GM19025 (cell line): ENCODE measurements at regions not wholly inside any gene's neighbourhood (a gene's known extent, or its start where the extent isn't known, plus 50 kb on each side); places are given as distances from the start of the nearest gene placed in this dataset.
"Not testable (repeated sequence)": the region's sequence is repeated elsewhere in the genome, so short reads cannot be mapped to it uniquely, and the experiment has no call there.

Experiments used
- ATAC-seq: cut with Tn5 transposase; IDR thresholded peaks from one replicate; pipeline ENCODE4 v1.9.1; 2021; ENCODE audit warnings: mild to moderate bottlenecking, low read depth, moderate library complexity; ENCODE audit not compliant: unreplicated experiment

DNA sequence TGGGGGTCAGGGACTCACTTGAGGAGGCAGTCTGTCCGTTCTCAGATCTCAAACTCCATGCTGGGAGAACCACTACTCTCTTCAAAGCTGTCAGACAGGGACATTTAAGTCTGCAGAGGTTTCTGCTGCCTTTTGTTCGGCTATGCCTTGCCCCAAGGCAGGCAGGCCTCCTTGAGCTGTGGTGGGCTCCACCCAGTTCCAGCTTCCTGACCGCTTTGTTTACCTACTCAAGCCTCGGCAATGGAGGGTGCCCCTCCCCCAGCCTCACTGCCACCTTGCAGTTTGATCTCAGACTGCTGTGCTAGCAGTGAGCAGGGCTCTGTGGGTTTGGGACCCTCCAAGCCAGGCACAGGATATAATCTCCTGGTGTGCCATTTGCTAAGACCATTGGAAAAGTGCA, 530.0 kb downstream of the LRRIQ3 start:
- ATAC-seq, result not testable (repeated sequence)

DNA sequence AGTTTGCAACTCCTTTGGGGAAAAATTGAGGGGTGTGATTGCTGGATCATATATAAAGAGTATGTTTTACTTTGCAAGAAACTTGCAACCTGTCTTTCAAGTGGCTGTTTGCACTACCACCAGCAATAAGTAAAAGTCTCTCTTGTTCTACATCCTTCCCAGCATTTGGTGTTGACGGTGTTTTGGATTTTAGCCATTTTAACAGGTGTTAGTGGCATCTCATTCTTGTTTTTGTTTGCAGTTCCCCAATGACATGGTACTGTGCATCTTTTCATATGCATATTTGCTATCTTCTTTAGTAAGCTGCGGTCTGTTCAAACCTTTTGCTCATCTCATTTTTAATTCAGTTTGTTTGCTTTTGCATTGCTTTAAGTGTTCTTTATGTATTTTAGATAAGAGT, 535.5 kb downstream of the LRRIQ3 start:
- ATAC-seq, result no peak

DNA sequence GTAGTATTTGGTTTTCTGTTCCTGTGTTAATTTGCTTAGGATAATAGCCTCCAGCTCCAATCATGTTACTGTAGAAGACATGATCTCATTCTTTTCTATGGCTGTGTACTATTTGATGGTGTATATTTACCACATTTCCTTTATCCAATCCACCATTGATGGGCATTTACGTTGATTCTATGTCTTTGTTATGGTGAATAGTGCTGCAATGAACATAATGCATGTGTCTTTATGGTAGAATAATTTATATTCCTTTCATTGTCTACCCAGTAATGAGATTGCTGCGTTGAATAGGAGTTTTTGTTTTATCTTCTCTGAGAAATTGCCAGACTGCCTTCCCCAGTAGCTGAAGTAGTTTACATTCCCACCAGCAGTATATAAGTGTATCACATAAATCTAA, 538.8 kb downstream of the LRRIQ3 start:
- no peak for ATAC-seq

DNA sequence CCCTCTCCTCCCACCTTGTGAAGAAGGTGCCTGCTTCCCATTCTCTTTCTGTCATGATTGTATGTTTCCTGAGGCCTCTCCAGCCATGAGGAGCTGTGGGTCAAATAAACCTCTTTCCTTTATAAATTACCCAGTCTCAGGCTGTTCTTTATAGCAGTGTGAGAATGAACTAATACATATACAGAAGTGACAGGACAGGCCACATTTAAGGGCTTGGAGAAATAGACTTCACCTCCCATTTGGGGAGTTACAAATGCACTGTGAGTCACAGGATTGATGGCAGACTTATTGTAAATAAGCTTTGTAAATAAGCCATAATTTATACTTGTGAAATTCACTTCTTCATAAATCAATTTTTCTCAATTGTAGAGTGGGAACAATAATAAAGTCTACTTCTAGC, 543.3 kb downstream of the LRRIQ3 start:
- no peak for ATAC-seq

DNA sequence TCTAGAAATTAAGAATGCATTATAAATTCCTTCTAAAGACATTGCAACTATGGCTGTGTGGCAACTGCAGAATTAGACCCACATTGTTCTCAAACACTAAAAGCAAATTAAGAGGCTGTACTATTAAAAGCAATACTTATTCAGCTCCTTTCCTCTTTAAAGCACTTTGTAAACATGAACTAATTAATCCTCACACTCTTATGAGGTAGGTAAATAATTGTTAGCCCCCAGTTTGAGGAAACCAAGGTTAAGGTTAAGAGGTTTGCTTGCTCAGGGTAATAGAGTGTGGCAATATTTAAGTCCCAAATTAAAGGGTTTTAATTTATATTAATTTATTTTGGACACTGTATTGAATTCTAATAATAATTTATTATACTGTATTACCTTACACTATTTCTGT, 553.8 kb downstream of the LRRIQ3 start:
- no peak for ATAC-seq

DNA sequence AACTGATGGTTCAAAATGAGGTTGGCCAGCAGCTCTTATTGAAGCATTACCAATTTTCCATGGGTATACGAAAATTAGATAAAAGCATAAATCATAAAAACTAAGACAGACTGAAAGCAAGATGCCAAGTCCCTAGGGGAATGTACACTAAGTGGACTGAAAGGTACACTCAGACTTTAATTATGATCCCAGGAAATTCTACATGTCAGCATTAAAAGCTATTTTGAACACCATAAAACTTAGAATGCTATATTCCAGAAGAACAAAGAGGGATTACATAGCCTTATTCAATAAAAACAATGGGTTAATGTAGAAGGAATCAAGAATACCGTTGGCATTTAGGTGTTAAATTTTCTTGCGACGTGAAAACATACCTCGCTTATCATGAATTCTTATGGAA, 558.5 kb downstream of the LRRIQ3 start:
- no peak for ATAC-seq

DNA sequence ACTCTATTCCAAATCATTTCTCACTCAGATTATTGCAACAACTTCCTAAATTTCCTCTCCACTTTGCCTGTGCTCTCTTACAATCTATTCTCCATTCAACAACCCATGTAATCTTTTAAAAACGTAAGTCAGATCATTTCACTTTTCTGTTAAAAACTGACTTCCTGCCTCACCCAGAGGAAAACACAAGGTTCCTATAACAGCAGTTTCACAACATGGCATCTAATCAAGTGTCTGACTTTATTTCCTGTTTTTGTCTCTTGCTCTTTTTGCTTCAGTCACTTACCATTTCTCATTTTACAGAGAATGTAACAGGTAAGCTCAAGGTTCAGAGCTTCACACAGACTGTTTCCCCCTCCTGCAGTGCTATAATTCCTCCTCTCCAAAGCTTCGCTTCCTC, 560.7 kb downstream of the LRRIQ3 start:
- ATAC-seq, result no peak

DNA sequence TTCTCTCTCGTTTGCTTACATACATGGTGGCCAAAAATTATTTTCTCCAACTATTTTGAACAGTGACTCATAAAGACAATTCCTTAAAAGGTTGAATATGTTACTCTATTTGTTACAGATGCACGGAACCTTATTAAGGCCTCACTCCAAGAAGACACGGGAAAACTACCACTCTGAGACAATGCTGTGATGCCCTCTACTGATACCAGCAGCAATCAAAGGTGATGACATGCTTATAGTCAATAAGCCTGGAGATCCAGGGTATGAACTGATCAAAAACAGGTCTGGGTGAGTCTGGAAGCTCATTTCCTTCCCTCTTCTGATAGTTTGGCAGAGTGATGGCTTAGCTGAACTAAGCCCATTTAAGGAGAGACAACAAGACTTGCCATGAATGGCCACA, 563.0 kb downstream of the LRRIQ3 start:
- no peak for ATAC-seq

DNA sequence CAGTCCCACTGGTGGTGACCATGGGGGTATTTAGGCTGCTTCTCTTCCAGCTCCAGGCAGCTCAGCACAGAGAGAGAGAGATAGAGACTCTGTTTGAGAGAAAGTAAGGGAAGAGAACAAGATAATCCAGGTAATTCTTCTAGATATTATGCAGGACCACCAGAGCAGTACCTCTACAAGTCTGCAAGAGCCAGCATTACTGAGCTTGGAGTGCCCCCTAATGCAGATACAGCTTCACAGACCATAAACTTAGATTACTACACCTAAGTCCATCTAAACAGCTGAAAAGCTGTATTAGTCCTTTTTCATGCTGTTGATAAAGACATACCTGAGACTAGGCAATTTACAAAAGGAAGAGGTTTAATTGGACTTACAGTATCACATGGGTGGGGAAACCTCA, 570.3 kb downstream of the LRRIQ3 start:
- no peak for ATAC-seq

DNA sequence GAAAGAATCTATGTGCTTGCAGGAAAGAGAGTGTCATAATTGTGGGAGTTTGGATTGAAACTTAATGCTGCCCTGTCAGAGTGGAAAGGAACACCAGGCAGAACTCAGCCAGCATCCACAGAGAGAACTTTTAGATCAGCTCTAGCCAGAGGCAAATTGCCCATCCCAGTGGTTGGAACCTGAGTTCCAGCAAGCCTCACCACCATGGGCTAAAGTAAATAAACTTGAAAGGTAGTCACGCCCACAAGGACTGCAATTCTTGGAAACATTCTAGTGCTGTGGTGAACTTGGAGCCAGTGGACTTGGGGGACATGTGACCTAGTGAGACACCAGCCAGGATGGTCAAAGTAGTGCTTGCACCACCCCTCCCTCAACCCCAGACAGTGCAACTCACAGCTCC, 571.6 kb downstream of the LRRIQ3 start:
- no peak for ATAC-seq

DNA sequence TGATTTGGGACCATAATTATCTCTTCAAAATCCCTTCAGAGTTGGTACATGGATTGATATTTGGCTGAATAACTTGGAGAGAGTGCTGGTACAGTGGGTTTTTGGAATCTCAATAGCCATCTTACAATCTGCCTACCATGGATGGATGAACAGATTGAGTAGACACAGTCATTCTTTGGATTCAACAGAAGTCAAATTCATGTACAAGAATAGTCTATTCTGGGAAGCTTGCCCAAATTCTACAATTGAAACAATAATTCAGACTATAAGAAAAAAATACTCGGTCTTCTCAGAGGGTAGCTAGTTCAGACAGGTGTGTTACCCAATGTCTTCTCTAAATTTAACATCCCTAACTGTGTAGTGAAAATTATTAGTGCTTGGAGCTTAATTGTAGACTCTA, 574.0 kb downstream of the LRRIQ3 start:
- ATAC-seq, result no peak

DNA sequence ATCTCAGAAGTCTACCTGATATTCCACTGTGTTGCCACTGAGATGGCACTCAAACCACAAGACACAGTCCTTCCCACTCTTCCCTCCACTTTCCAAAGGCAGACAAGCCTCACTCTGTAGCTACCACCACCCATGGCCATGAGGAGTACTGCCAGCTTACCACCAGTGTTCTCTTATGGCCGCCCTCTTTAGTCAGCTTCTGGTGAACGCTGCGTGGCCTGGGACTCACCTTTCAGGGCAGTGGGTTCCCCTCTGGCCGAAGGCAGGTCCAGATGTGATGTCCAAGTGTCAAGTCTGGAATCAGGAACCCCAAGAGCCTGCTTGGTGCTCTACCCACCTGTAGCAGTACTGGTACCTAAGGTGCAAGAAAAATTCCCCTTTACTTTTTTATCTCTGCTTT, 580.8 kb downstream of the LRRIQ3 start:
- ATAC-seq, result no peak

DNA sequence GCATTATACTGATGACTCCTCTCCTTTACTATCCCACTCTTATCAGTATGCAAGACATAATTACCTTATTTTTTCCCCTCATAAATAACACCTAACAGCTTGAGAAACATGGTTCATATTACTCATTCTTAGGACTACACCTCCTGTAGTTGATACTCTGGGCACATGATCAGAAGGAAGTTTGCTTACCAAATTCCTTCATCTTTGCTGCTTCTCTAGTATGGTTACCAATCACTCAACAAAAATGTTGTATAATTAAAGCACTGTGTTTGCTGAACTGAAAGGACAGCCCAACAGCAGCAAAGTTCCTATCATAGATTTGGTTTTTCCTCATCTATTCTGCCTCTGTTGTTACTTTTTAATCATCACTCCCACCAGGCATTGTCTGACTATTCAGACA, 586.3 kb downstream of the LRRIQ3 start:
- no peak for ATAC-seq

DNA sequence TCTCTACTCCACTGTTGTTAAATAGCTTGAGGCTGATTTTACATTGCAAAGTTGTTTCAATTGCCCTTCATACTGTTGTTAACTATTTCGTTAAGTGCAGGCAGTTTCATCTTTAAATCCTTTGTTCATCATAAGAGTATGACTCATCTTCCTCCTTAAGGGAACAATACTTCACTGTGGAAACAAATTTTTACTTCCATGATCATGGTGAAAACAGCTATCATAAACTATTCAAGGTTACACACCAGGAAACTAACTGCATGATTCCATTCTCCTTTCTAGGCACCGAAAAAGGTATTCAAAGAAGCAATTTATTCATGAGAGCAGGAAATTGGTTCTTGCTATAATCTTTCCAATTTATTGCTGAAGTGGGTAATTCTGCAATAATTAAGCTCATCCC, 593.2 kb downstream of the LRRIQ3 start:
- ATAC-seq, result no peak

DNA sequence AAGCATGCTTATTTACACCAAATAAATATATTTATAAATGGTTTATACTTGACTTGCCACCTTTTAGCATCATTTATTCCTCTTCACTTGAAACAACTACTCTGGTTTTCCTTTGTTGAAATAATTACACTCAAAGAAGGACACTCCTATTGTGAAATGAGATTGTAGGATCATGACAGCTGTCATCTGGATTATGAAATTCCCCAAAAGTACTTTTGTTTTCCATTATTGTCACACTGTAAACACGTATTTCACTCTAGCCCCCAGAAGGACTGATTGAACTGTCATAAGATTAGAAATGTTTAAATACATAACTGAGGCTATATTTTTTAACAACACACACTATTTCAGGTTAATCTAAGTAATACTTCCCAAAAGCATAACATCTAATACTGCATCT, 593.8 kb downstream of the LRRIQ3 start:
- no peak for ATAC-seq

DNA sequence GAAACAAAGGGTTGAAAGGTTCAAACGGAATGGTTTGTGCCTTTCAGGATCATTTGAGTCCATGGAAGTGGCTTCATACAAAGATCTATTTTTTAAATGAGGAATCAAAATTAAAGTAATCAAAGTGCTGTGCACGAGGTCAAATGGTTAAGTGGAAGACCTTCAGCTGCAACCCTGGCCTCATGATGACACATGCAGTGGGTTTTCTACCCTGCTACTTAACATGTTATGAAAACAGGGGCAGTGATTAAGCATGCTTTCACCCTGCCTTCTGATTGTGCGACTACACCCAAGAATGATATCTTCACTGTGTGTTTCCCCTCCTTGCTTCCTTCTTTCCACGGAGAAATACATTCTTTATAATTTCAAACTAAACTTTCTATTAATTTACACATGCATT, 604.2 kb downstream of the LRRIQ3 start:
- ATAC-seq, result no peak

DNA sequence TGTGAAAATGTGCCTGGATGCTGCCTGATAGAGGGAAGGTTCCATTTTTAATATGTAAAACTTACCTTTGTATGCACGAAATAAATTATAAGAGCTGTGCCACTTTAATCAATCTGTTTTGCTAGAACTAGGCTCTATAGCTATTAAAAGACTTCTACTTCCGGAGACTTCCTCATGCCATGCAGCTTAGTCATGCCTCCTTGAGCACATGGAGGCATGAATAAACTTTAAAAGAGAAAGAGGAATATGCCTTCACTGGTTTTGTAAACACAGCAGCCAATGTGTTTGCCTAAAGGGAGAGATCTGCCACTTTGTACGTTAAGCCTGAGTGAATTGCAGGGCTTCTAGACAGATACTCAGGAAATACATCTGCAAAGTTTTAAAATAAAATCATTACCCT, 604.6 kb downstream of the LRRIQ3 start:
- ATAC-seq, result no peak

DNA sequence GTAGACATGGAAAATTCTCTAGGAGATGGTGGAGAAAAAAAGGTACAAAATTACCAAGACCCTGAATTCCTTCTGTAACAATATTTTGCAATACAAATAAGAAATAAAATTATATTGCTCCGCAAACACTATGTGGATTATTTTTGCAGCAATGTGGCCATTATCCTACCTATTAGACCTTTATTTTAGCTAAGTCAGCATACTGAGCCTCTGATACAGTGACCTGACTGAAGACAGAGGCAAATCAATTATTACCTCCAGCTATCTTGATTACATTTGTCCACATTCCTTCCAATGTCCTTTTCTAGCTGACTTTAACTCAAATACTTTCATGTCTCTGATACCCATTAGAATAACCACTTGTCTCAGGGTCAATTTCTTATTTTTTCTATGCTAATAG, 610.9 kb downstream of the LRRIQ3 start:
- no peak for ATAC-seq

DNA sequence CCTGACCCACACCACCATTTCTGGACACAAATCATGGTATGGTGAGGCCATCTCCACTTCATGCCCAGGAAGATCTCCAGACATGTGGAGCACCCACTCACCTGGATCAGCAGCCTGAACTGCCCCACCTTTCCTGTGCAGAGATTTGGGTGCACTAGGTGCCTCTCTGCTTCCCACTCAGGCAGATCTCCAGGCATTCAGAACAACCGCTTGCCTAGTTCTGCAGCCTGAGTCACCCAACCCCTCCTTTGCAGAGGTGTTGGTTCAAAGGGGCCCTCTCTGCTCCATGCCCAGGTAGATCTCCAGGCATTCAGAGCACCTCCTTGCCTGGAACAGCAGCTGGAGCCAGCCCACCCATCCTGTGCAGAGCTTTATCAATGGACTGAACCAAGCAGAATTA, 620.8 kb downstream of the LRRIQ3 start:
- ATAC-seq, result no peak

DNA sequence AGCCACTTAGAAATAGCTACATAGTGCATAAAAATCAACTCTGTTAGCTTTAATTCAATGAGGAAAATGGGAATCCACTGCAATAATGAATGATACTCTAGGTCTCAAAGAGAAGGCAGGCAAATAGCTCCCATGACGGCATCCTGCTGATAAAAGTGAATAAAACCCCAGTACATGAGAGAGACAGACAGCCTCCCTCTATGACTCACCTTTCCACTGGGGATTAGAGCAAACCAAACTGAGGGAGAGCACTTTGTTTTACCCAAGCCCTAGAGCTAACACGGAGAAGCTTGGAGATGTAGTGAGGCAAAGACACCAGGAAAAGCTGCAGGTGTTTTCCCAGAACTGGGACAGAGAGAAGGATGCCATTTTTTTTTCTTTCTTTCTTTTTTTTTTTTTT, 621.9 kb downstream of the LRRIQ3 start:
- ATAC-seq, result no peak

DNA sequence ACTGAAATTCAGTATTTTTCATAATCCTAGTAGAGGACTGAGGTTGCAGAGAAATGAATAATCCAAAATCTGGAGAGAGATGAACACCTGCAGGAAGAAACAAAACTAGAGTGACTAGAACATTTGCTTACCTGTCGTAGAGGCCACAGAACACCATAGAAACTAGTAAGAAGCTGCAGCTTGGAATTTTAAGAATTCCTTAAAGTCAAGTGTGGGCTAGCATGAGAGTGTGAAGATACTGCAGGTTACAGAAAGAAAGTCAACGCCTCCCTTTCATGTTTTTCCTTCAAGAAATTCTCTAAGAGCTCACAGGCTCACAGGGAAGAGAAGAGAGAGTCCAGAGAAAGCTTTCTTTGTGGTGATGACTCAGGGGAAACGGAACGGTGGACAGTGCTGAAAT, 633.7 kb downstream of the LRRIQ3 start:
- ATAC-seq, result no peak

DNA sequence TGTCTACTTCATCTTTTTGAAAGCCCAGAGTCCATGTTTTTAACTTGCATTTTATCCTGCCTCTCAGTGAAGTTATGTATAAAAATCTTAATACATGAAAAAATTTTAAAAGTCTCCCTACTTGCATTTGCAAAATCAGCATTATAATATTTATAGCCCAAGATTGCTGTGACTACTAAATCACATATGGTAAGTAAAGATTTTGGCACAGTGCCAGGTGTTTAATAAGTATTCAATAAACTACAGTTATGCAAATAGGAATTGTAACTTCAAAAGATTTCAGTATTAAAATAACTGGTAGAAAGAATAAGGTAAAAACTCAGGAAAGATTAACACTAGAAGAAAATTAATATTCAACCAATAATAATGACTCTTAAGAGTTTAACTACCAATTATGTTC, 641.7 kb downstream of the LRRIQ3 start:
- ATAC-seq, result no peak

DNA sequence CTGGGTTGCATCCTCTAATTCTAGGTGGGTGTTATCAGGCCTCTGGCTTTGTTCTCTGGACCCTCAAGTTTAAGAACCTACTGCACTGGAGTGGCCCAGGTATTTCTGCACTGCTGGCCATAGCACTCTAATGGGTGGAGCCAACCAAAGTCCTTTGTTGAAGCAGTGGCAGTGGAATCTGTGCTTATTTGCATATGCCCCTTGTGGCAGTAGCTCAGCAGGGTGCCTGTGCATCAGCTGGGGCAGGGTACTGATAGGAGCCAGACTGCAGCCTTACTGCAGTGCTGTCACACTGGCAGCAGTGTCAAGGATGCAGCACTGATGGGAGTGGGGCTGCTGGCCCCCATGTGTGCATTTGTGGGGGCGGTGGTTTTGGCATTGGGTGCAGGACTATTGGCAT, 660.6 kb downstream of the LRRIQ3 start:
- ATAC-seq, result no peak
